ENCODE measurements at regions not wholly inside any gene's neighbourhood (a gene's known extent, or its start where the extent isn't known, plus 50 kb on each side); places are given as distances from the start of the nearest gene placed in this dataset.

DNA sequence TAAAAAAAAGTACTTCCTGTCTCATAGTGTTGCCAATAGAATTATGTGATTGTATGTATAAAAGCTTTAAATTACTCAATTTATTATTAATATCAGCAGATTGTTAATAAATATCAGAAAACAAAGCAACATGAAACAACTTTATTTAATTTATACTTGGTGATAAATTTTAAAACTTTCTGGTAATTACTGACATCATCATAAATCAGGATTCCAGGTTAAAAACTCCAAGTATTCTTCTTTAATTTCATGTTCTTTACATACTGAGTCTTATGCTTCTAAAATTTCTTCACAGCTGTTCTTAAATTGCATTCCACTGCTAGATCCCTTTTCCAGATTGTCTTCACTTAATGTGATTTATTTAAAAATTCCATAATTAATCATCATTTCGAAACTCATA lies 1224.5 kb downstream of the PCDH18 start:
- TF ChIP-seq, protein P1, sequence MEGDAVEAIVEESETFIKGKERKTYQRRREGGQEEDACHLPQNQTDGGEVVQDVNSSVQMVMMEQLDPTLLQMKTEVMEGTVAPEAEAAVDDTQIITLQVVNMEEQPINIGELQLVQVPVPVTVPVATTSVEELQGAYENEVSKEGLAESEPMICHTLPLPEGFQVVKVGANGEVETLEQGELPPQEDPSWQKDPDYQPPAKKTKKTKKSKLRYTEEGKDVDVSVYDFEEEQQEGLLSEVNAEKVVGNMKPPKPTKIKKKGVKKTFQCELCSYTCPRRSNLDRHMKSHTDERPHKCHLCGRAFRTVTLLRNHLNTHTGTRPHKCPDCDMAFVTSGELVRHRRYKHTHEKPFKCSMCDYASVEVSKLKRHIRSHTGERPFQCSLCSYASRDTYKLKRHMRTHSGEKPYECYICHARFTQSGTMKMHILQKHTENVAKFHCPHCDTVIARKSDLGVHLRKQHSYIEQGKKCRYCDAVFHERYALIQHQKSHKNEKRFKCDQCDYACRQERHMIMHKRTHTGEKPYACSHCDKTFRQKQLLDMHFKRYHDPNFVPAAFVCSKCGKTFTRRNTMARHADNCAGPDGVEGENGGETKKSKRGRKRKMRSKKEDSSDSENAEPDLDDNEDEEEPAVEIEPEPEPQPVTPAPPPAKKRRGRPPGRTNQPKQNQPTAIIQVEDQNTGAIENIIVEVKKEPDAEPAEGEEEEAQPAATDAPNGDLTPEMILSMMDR (IDR thresholded peaks at IDR 0.05), result no peak
- TF ChIP-seq EZH2 (IDR thresholded peaks at IDR 0.05) (no peak), EZH2phosphoT487 (IDR thresholded peaks at IDR 0.05) (no peak)
